Gastroesophageal sphincter (tissue), 4 donors: ENCODE measurements at regions not wholly inside any gene's neighbourhood (a gene's known extent, or its start where the extent isn't known, plus 50 kb on each side); places are given as distances from the start of the nearest gene placed in this dataset.

Experiments
- ATAC-seq: fragments of 150-250 bp; one replicate; pipeline ENCODE4 v1.9.1; 2016; ENCODE audit warnings: mild to moderate bottlenecking, moderate library complexity
- H3K27ac ChIP-seq, 4 donors: fragments of 200-600 bp; sonication (generic) in 3 of 4; 1 replicate in 3 of 4; 2 replicates in 1 of 4; pipeline ENCODE4 v1.5.1; 2016 to 2019
- H3K27me3 ChIP-seq: fragments of 200-600 bp; sonication (generic); one replicate; pipeline ENCODE4 v1.5.1; 2019
- H3K36me3 ChIP-seq, 2 donors: fragments of 200-600 bp; sonication (generic); one replicate each; pipeline ENCODE4 v1.5.1; 2019; ENCODE audit warnings: control low read depth in 1 of 2
- H3K4me1 ChIP-seq, 3 donors: fragments of 200-600 bp; sonication (generic); 1 replicate in 2 of 3; 2 replicates in 1 of 3; pipeline ENCODE4 v1.5.1; 2016 to 2019; ENCODE audit warnings: control low read depth in 2 of 3
- H3K4me3 ChIP-seq, 2 donors: fragments of 200-600 bp; sonication (generic); one replicate each; pipeline ENCODE4 v1.5.1; 2019; ENCODE audit warnings: mild to moderate bottlenecking in 1 of 2, moderate library complexity in 1 of 2
- H3K9me3 ChIP-seq, 3 donors: fragments of 200-600 bp; sonication (generic); one replicate each; pipeline ENCODE4 v1.5.1; 2017 to 2019; ENCODE audit warnings: control low read depth in 2 of 3
- CTCF ChIP-seq, 4 experiments: fragments of 200-600 bp in 2 of 4; fragments of 450-650 bp in 2 of 4; sonication (generic) in 1 of 4; IDR thresholded peaks; one replicate each; pipeline ENCODE4 v1.5.1; 2017 to 2019; ENCODE audit warnings: antibody characterized with exemption in 4 of 4, mild to moderate bottlenecking in 2 of 4, moderate library complexity in 2 of 4
- EP300 ChIP-seq: sonication (generic); formaldehyde crosslinking; IDR thresholded peaks from one replicate; pipeline ENCODE4 v1.6.1; 2017; ENCODE audit warnings: antibody characterized with exemption, mild to moderate bottlenecking
- POLR2A ChIP-seq, 2 donors: fragments of 450-650 bp; IDR thresholded peaks; one replicate each; pipeline ENCODE4 v1.6.1; 2017; ENCODE audit warnings: antibody characterized with exemption in 2 of 2, mild to moderate bottlenecking in 2 of 2, moderate library complexity in 1 of 2
- POLR2AphosphoS5 ChIP-seq: sonication (generic); formaldehyde crosslinking; IDR thresholded peaks from one replicate; pipeline ENCODE4 v1.6.1; 2017; ENCODE audit warnings: antibody characterized with exemption
- WGBS, 2 donors: methylation state at CpG; one replicate each; pipeline ENCODE4 v1.1.5; 2018; ENCODE audit warnings: low coverage in 1 of 2; 5-methylcytosine and 5-hydroxymethylcytosine counted together

DNA sequence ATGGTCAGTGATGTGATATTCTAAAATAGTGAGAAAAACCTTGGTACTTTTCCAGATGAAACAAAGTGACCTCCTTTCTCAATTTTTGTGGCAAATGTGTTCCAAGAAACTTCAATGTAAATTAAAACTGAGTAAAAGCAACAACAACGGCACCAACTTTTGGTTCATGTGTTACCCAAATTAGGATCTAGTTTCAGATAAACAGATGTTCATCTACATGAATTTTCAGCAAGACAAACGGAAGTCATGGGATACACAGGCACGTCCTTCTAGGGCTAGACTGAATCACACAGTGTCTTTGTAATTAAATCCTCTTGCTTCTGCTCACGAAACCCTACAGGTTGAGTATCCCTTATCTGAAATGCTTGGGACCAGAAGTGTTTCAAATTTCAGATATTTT lies 915.2 kb downstream of the TFAP2A start:
- WGBS, 2 donors = 57 to 76% methylated on average over 3 to 4 of the region's 4 CpGs
- no peak for ATAC-seq

GRCh38 chr6:9496837-9497236 lies 918.0 kb downstream of the TFAP2A start:
- Histone ChIP-seq H3K4me1 (no peaks in the 10 kb centered on the region), H3K9me3 (peaks cover 0 to 8% (median 0%) of the 10 kb centered on the region in 3 donors), H3K4me3 (no peak overlapping the region), H3K27me3 (no peaks in the 10 kb centered on the region), H3K27ac (no peak overlapping the region), H3K36me3 (no peaks in the 10 kb centered on the region)
- no peak for ATAC-seq
- no peak for TF ChIP-seq EP300
- TF ChIP-seq POLR2AphosphoS5 = no peak
- no peak for TF ChIP-seq CTCF (IDR thresholded peaks at IDR 0.05)
- no peak for TF ChIP-seq POLR2A (IDR thresholded peaks at IDR 0.05)
- WGBS, 2 donors = 71 to 79% methylated on average over 6 of the region's 6 CpGs

More for the DNA sequence above, 915.2 kb downstream of the TFAP2A start:
- H3K4me1 ChIP-seq = no peaks in the 10 kb centered on the region
- H3K27me3 ChIP-seq = no peaks in the 10 kb centered on the region
- H3K9me3 ChIP-seq = peaks cover 0 to 8% (median 0%) of the 10 kb centered on the region in 3 donors
- H3K4me3 ChIP-seq = no peak overlapping the region
- H3K36me3 ChIP-seq = no peaks in the 10 kb centered on the region
- TF ChIP-seq CTCF (IDR thresholded peaks at IDR 0.05) (no peak), POLR2A (IDR thresholded peaks at IDR 0.05) (no peak), EP300 (no peak), POLR2AphosphoS5 (no peak)
- H3K27ac ChIP-seq = no peak overlapping the region

DNA sequence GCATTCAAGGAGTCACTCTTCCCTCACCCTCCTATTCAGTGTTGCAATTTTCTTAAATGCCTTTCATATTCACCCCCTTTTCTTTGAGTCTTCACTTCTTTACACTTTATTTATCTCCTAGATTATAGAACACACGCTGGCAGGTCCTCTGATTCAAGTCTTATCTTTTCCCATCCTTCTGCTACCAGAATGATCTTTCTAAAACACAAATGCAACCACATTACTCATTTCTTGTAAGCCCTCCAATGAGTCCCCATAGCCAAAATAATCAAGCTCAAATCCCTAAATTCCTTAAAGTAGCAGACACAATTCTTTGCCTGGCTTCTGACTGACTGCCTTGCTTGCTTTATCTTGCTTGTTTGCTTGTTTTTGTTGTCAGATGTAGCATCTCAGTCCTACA lies 920.0 kb downstream of the TFAP2A start:
- ATAC-seq = no peak
- H3K9me3 ChIP-seq = no peaks in the 10 kb centered on the region
- H3K27me3 ChIP-seq = no peaks in the 10 kb centered on the region
- H3K27ac ChIP-seq = no peak overlapping the region
- H3K36me3 ChIP-seq = no peaks in the 10 kb centered on the region
- H3K4me1 ChIP-seq = no peaks in the 10 kb centered on the region
- TF ChIP-seq EP300 (no peak), CTCF (IDR thresholded peaks at IDR 0.05) (no peak), POLR2AphosphoS5 (no peak), POLR2A (IDR thresholded peaks at IDR 0.05) (no peak)
- WGBS, 2 donors = 36 to 40% methylated on average over 1 of the region's 1 CpG
- no peak overlapping the region for H3K4me3 ChIP-seq

DNA sequence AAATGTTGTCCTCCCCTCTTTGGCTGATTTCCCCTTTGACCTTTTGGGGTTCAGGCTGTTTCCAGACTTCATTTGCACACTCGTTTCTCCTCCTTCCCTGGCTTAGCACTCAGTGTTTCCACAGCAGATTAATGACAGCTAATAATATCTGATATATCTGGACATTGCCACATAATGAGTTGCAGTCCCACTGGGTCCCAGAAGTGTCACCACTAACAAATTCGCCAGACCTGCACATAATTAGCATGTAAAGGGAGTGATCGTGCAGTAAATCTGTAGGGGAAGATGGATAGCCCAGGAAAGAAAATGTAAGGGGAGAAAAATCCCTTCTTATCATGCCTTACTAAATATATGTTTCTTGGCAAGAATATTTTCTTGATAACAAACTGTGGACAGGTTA lies 922.1 kb downstream of the TFAP2A start:
- H3K36me3 ChIP-seq = no peaks in the 10 kb centered on the region
- no peak for TF ChIP-seq POLR2A (IDR thresholded peaks at IDR 0.05)
- TF ChIP-seq CTCF (IDR thresholded peaks at IDR 0.05) = no peak
- TF ChIP-seq POLR2AphosphoS5 = no peak
- TF ChIP-seq EP300 = no peak
- ATAC-seq = no peak

DNA sequence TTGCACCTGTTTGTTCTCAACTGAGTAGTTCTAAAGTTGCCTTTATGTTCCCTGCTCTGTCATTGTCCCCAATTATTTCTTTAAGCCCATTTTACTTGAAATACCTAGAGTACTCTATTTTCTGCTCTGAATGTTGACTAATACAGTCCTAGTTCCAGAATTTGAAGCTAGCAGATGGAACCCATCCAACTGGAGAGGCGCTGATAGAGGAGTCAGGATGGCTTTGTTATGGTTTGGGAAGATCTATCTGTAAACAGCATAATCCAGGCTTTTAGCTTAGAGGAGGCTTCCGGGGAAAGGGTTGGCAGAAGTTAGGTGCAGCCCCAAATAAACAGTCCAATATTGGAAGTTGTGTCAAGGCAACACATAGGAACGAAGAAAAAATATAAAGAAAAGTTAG lies 927.7 kb downstream of the TFAP2A start:
- H3K4me3 ChIP-seq = no peak overlapping the region
- no peaks in the 10 kb centered on the region for H3K9me3 ChIP-seq
- no peak overlapping the region for H3K27ac ChIP-seq
- H3K27me3 ChIP-seq = peaks cover 3% of the 10 kb centered on the region
- no peak for TF ChIP-seq POLR2A (IDR thresholded peaks at IDR 0.05)
- TF ChIP-seq EP300 = no peak
- TF ChIP-seq POLR2AphosphoS5 = no peak
- TF ChIP-seq CTCF (IDR thresholded peaks at IDR 0.05) = no peak
- no peaks in the 10 kb centered on the region for H3K4me1 ChIP-seq
- H3K36me3 ChIP-seq = no peaks in the 10 kb centered on the region
- ATAC-seq = no peak
- WGBS, 2 donors = 21% methylated on average over 3 of the region's 3 CpGs; no CpG with 5 or more reads in 1 of the 2 donors

More for the DNA sequence above, 922.1 kb downstream of the TFAP2A start:
- H3K9me3 ChIP-seq = no peaks in the 10 kb centered on the region
- H3K4me1 ChIP-seq = no peaks in the 10 kb centered on the region
- WGBS, 2 donors = 47 to 66% methylated on average over 3 of the region's 3 CpGs
- no peak overlapping the region for H3K27ac ChIP-seq
- H3K4me3 ChIP-seq = no peak overlapping the region
- H3K27me3 ChIP-seq = no peaks in the 10 kb centered on the region
